Smooth muscle cell (in vitro differentiated cells): ENCODE measurements at regions not wholly inside any gene's neighbourhood (a gene's known extent, or its start where the extent isn't known, plus 50 kb on each side); places are given as distances from the start of the nearest gene placed in this dataset.

Experiments
- DNase-seq: peaks from one replicate; lab custom pipeline; 2025; ENCODE audit not compliant: unreplicated experiment; lab: John Stamatoyannopoulos, UW
- H2AFZ ChIP-seq: fragments of 200-600 bp; sonication (generic); 2 replicates; pipeline ENCODE4 v1.6.0; 2016; ENCODE audit warnings: antibody characterized with exemption, low read depth, mild to moderate bottlenecking
- H3F3A ChIP-seq: fragments of 200-600 bp; sonication (generic); 2 replicates; pipeline ENCODE4 v1.6.0; 2017; ENCODE audit warnings: antibody characterized with exemption, low read depth
- H3K27ac ChIP-seq: fragments of 200-600 bp; sonication (generic); 2 replicates; pipeline ENCODE4 v1.5.1; 2016; ENCODE audit warnings: low read depth, mild to moderate bottlenecking
- H3K27me3 ChIP-seq: fragments of 200-600 bp; sonication (generic); 2 replicates; pipeline ENCODE4 v1.6.1; 2016; ENCODE audit warnings: low read depth, mild to moderate bottlenecking
- H3K36me3 ChIP-seq: fragments of 200-600 bp; sonication (generic); 2 replicates; pipeline ENCODE4 v1.5.1; 2016; ENCODE audit warnings: low read depth
- H3K4me1 ChIP-seq: fragments of 200-600 bp; sonication (generic); 2 replicates; pipeline ENCODE4 v1.5.1; 2016; ENCODE audit warnings: low read depth
- H3K4me2 ChIP-seq: fragments of 200-600 bp; sonication (generic); 2 replicates; pipeline ENCODE4 v1.6.0; 2016; ENCODE audit warnings: mild to moderate bottlenecking
- H3K4me3 ChIP-seq: fragments of 200-600 bp; sonication (generic); 2 replicates; pipeline ENCODE4 v1.5.1; 2016; ENCODE audit warnings: mild to moderate bottlenecking
- H3K79me2 ChIP-seq: fragments of 200-600 bp; sonication (generic); 2 replicates; pipeline ENCODE4 v1.6.0; 2016; ENCODE audit warnings: low read depth, mild to moderate bottlenecking
- H3K9ac ChIP-seq: fragments of 200-600 bp; sonication (generic); 2 replicates; pipeline ENCODE4 v1.6.0; 2016; ENCODE audit warnings: low read depth
- H3K9me3 ChIP-seq: fragments of 200-600 bp; sonication (generic); replicated peaks from 2 replicates; pipeline ENCODE4 v1.5.1; 2016; ENCODE audit warnings: low read depth
- H4K20me1 ChIP-seq: fragments of 200-600 bp; sonication (generic); 2 replicates; pipeline ENCODE4 v1.6.0; 2016; ENCODE audit warnings: low read depth
- CTCF ChIP-seq: fragments of 200-600 bp; sonication (generic); IDR thresholded peaks from 2 replicates; pipeline ENCODE4 v1.5.1; 2017; ENCODE audit warnings: borderline replicate concordance, mild to moderate bottlenecking, antibody characterized with exemption; ENCODE audit not compliant: insufficient read depth, poor library complexity, severe bottlenecking
- WGBS: methylation state at CpG from one replicate; pipeline ENCODE4 v1.1.7; 2016; ENCODE audit warnings: low lambda C conversion rate; 5-methylcytosine and 5-hydroxymethylcytosine counted together

GRCh38 chr17:70321352-70321751 lies 152.0 kb downstream of the KCNJ2 start:
- 92% methylated on average over 4 of the region's 4 CpGs for WGBS

GRCh38 chr17:70323269-70323668 lies 153.9 kb downstream of the KCNJ2 start:
- TF ChIP-seq CTCF = no peak
- WGBS = 88% methylated on average over 2 of the region's 2 CpGs

More at GRCh38 chr17:70321352-70321751, 152.0 kb downstream of the KCNJ2 start:
- Histone ChIP-seq H3K79me2 (no peaks in the 10 kb centered on the region), H3K4me3 (no peak overlapping the region), H3K27me3 (peaks cover 8% of the 10 kb centered on the region), H3F3A (no peaks in the 10 kb centered on the region), H3K27ac (no peak overlapping the region), H3K9ac (no peak overlapping the region), H3K9me3 (no peaks in the 10 kb centered on the region), H3K4me2 (no peak overlapping the region), H2AFZ (no peak overlapping the region), H3K36me3 (no peaks in the 10 kb centered on the region), H3K4me1 (no peaks in the 10 kb centered on the region), H4K20me1 (no peaks in the 10 kb centered on the region)
- TF ChIP-seq CTCF = no peak
- DNase-seq = no peak

GRCh38 chr17:70324031-70324430 lies 154.7 kb downstream of the KCNJ2 start:
- H3K4me3 ChIP-seq = no peak overlapping the region
- no peak for DNase-seq
- H2AFZ ChIP-seq = no peak overlapping the region
- peaks cover 8% of the 10 kb centered on the region for H3K27me3 ChIP-seq
- TF ChIP-seq CTCF = no peak
- H3F3A ChIP-seq = no peaks in the 10 kb centered on the region
- no peaks in the 10 kb centered on the region for H3K9me3 ChIP-seq
- H3K27ac ChIP-seq = no peak overlapping the region
- H3K36me3 ChIP-seq = no peaks in the 10 kb centered on the region
- H3K9ac ChIP-seq = no peak overlapping the region
- no peaks in the 10 kb centered on the region for H3K4me1 ChIP-seq
- WGBS = 89% methylated on average over 1 of the region's 1 CpG
- H3K79me2 ChIP-seq = no peaks in the 10 kb centered on the region
- no peak overlapping the region for H3K4me2 ChIP-seq
- H4K20me1 ChIP-seq = no peaks in the 10 kb centered on the region

More at GRCh38 chr17:70323269-70323668, 153.9 kb downstream of the KCNJ2 start:
- no peak overlapping the region for H3K4me2 ChIP-seq
- H3K36me3 ChIP-seq = no peaks in the 10 kb centered on the region
- no peak overlapping the region for H3K4me3 ChIP-seq
- no peaks in the 10 kb centered on the region for H3K79me2 ChIP-seq
- no peak overlapping the region for H3K9ac ChIP-seq
- no peaks in the 10 kb centered on the region for H3F3A ChIP-seq
- H2AFZ ChIP-seq = no peak overlapping the region
- no peak for DNase-seq
- H3K4me1 ChIP-seq = no peaks in the 10 kb centered on the region
- no peaks in the 10 kb centered on the region for H4K20me1 ChIP-seq
- H3K27me3 ChIP-seq = peaks cover 8% of the 10 kb centered on the region
- no peak overlapping the region for H3K27ac ChIP-seq
- no peaks in the 10 kb centered on the region for H3K9me3 ChIP-seq

- Histone ChIP-seq H3K4me3 (no peak overlapping the region), H3K36me3 (no peaks in the 10 kb centered on the region), H3K27ac (no peak overlapping the region), H3K4me1 (no peaks in the 10 kb centered on the region), H3K79me2 (no peaks in the 10 kb centered on the region), H3F3A (no peaks in the 10 kb centered on the region), H4K20me1 (no peaks in the 10 kb centered on the region), H3K4me2 (no peak overlapping the region), H2AFZ (no peak overlapping the region), H3K27me3 (no peaks in the 10 kb centered on the region), H3K9me3 (no peaks in the 10 kb centered on the region), H3K9ac (no peak overlapping the region)
- WGBS = 88% methylated on average over 1 of the region's 1 CpG
- no peak for TF ChIP-seq CTCF
- DNase-seq = no peak
Observed at GRCh38 chr17:70327279-70327678, 157.9 kb downstream of the KCNJ2 start.
